ENCODE measurements at regions not wholly inside any gene's neighbourhood (a gene's known extent, or its start where the extent isn't known, plus 50 kb on each side); places are given as distances from the start of the nearest gene placed in this dataset.

- no peak for DNase-seq (ENCODE audit: low spot score)
- TF ChIP-seq CTCF (IDR thresholded peaks at IDR 0.05): no peak
- H3K4me3 ChIP-seq: no peak overlapping the region
- H3K27ac ChIP-seq: no peak overlapping the region
These were observed 81.7 kb upstream of the VANGL1 start for GRCh38 chr1:115560027-115560426.

GRCh38 chr1:115558275-115558674, 83.5 kb upstream of the VANGL1 start:
- Histone ChIP-seq H3K4me3 (no peak overlapping the region), H3K27ac (no peak overlapping the region)
- no peak for DNase-seq (ENCODE audit: low spot score)
- TF ChIP-seq CTCF (IDR thresholded peaks at IDR 0.05): no peak

DNA sequence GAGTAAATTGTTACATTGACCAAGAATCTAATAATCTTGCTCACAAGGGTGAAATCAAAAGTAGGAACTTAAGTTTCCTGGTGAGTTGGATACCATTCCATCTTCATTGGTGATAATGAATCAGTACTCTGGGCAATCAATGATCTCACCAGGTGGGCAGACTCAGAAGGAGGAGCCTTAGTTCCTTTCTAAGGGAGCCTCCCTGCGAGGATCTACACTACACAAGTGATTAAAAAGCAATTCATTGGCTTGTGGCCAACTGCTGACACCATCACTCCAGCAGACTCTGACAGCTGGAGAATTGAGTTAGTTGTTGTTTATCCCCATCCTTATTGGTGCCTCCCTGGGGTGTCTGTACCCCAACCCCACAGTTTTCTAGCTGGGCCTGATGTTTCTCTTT, 84.1 kb upstream of the VANGL1 start:
- no peak overlapping the region for H3K4me3 ChIP-seq
- no peak for DNase-seq (ENCODE audit: low spot score)
- no peak overlapping the region for H3K27ac ChIP-seq
- no peak for TF ChIP-seq CTCF (IDR thresholded peaks at IDR 0.05)

DNA sequence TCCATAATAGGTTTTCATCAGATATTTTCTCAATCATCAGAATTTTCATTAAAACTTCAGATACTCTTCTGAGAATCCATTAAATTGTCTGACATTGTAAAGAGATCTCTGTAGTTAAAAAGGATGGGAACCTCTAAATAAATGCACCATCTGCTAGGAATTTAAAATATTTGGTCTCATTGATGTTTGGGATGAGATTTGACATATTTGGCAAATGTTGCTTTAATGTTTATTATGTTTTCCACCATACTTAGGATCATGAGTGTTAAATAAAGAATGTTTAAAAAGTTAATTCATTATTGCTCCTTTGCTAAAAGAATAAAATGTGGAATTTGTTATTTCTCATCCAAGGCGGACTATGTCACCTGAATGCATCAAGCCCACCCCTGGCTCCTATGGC, 85.5 kb upstream of the VANGL1 start:
- no peak for DNase-seq (ENCODE audit: low spot score)
- Histone ChIP-seq H3K4me3 (no peak overlapping the region), H3K27ac (no peak overlapping the region)
- TF ChIP-seq CTCF (IDR thresholded peaks at IDR 0.05): no peak

DNA sequence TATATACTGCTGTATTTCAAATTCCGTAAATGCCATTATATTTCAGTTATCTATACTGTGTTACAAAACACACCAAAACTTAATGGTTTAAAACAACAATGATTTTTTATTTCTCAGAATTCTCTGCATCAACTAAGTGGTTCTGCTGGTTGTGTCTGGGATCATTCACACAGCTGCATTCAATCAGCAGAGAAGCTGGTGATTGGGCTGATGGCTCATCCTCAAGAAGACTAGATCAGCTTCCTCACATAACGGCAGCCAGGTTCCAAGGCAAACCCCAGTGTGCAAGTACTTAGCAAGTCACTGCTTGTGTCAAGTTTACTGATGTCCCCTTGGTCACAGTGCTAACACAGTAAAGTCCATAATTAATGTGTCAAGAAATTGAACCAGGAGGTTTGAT, 86.3 kb upstream of the VANGL1 start:
- Histone ChIP-seq H3K4me3 (no peak overlapping the region), H3K27ac (no peak overlapping the region)
- no peak for DNase-seq (ENCODE audit: low spot score)
- no peak for TF ChIP-seq CTCF (IDR thresholded peaks at IDR 0.05)

DNA sequence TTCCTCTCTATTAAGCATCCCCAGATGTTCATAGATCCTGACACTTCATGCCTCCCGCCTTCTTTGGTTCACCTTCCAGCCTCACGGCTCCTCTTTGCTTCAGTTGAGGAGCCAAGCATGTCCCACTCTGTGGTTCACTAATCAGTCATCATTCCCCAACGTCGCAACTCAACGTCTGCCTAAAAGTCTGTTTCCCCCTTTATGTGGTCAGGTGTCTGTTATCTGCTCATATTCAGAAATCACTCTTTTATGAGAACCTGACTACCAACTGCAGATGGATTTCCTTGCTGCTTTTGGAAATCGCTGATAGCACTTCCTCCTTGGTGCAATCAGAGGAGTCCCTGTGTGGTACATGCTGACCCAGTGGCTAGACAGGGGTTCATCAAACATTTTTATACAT, 94.1 kb upstream of the VANGL1 start:
- no peak overlapping the region for H3K27ac ChIP-seq
- TF ChIP-seq CTCF (IDR thresholded peaks at IDR 0.05): no peak
- DNase-seq (ENCODE audit: low spot score): no peak
- H3K4me3 ChIP-seq: no peak overlapping the region

GRCh38 chr1:115546846-115547245, 94.9 kb upstream of the VANGL1 start:
- no peak for TF ChIP-seq CTCF (IDR thresholded peaks at IDR 0.05)
- Histone ChIP-seq H3K4me3 (no peak overlapping the region), H3K27ac (no peak overlapping the region)
- DNase-seq (ENCODE audit: low spot score): no peak

Data from coronary artery (tissue), 2 donors.